Uterus (tissue), 3 donors: ENCODE measurements at regions not wholly inside any gene's neighbourhood (a gene's known extent, or its start where the extent isn't known, plus 50 kb on each side); places are given as distances from the start of the nearest gene placed in this dataset.

Source experiments
- DNase-seq, 2 donors: peaks; one replicate each; pipeline ENCODE4 v3.0.0-alpha.2; 2019 to 2020
- H3K27ac ChIP-seq, 2 donors: fragments of 200-600 bp; sonication (generic); 1 replicate in 1 of 2; 2 replicates in 1 of 2; pipeline ENCODE4 v1.5.1; 2016 to 2018
- H3K27me3 ChIP-seq, 2 donors: fragments of 200-600 bp; sonication (generic); one replicate each; pipeline ENCODE4 v1.5.1; 2018 to 2019; ENCODE audit warnings: control low read depth in 1 of 2
- H3K36me3 ChIP-seq, 2 donors: fragments of 200-600 bp; sonication (generic); one replicate each; pipeline ENCODE4 v1.5.1; 2019; ENCODE audit warnings: control low read depth in 1 of 2
- H3K4me1 ChIP-seq, 2 donors: fragments of 200-600 bp; sonication (generic); one replicate each; pipeline ENCODE4 v1.5.1; 2018 to 2019; ENCODE audit warnings: control low read depth in 1 of 2
- H3K4me3 ChIP-seq, 2 donors: fragments of 200-600 bp; sonication (generic); 1 replicate in 1 of 2; 2 replicates in 1 of 2; pipeline ENCODE4 v1.5.1; 2018 to 2019; ENCODE audit warnings: mild to moderate bottlenecking in 1 of 2
- H3K9me3 ChIP-seq, 2 donors: fragments of 200-600 bp; sonication (generic); one replicate each; pipeline ENCODE4 v1.5.1; 2019; ENCODE audit warnings: control low read depth in 1 of 2
- POLR2A ChIP-seq, 2 donors: fragments of 450-650 bp; IDR thresholded peaks; one replicate each; pipeline ENCODE4 v1.6.1; 2016; ENCODE audit warnings: antibody characterized with exemption in 2 of 2, mild to moderate bottlenecking in 1 of 2, moderate library complexity in 1 of 2
- intact Hi-C: fragments of 100-400 bp; cut with DNase I; formaldehyde crosslinking; loops from one replicate; pipeline ENCODE4 v1.15.1; 2023; ENCODE audit warnings: low total_unique reads
- TF ChIP-seq, protein P1 (sequence below), 4 experiments: fragments of 200-600 bp in 2 of 4; fragments of 450-650 bp in 2 of 4; sonication (generic) in 2 of 4; IDR thresholded peaks; one replicate each; pipeline ENCODE4 v1.5.1; 2016 to 2019; ENCODE audit warnings: antibody characterized with exemption in 4 of 4, mild to moderate bottlenecking in 2 of 4, moderate library complexity in 1 of 4
- donor health status: DM: yes; HTN: yes; CAD: no.

DNA sequence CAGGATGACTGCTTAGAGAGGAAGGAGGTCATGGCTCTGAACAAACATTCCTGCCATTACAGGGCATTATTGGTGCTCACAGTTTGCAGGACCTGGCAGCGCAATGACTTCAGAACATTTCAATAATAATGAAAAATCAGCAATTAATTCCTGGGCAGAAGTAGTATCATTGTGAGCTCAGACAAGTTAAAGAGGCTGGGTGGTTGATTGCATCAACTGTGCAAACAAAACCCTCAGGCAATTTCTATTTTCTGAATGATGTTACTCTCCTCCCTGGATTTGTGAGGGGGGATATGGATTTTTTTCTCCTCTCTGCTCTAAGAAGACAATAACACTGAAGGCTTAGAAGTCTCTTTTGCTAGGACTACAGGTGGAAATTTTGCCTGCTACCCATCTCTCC lies 168.1 kb upstream of the TACR1 start:
- intact Hi-C loops: no loop called here
- no peak for TF ChIP-seq POLR2A (IDR thresholded peaks at IDR 0.05)
- TF ChIP-seq, protein P1, sequence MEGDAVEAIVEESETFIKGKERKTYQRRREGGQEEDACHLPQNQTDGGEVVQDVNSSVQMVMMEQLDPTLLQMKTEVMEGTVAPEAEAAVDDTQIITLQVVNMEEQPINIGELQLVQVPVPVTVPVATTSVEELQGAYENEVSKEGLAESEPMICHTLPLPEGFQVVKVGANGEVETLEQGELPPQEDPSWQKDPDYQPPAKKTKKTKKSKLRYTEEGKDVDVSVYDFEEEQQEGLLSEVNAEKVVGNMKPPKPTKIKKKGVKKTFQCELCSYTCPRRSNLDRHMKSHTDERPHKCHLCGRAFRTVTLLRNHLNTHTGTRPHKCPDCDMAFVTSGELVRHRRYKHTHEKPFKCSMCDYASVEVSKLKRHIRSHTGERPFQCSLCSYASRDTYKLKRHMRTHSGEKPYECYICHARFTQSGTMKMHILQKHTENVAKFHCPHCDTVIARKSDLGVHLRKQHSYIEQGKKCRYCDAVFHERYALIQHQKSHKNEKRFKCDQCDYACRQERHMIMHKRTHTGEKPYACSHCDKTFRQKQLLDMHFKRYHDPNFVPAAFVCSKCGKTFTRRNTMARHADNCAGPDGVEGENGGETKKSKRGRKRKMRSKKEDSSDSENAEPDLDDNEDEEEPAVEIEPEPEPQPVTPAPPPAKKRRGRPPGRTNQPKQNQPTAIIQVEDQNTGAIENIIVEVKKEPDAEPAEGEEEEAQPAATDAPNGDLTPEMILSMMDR (IDR thresholded peaks at IDR 0.05): no peak
- Histone ChIP-seq H3K27ac (no peak overlapping the region), H3K9me3 (no peaks in the 10 kb centered on the region), H3K4me3 (no peak overlapping the region), H3K36me3 (no peaks in the 10 kb centered on the region), H3K4me1 (no peaks in the 10 kb centered on the region), H3K27me3 (no peaks in the 10 kb centered on the region)
- no peak for DNase-seq

- no peak overlapping the region for H3K27ac ChIP-seq
- H3K36me3 ChIP-seq: no peaks in the 10 kb centered on the region
- no peak overlapping the region for H3K4me3 ChIP-seq
- DNase-seq: no peak
- no peaks in the 10 kb centered on the region for H3K4me1 ChIP-seq
- no peaks in the 10 kb centered on the region for H3K27me3 ChIP-seq
- H3K9me3 ChIP-seq: no peaks in the 10 kb centered on the region
- TF ChIP-seq, protein P1 (IDR thresholded peaks at IDR 0.05): no peak
- TF ChIP-seq POLR2A (IDR thresholded peaks at IDR 0.05): no peak
- intact Hi-C loops: no loop called here
Measured at GRCh38 chr2:75361486-75361885, 162.2 kb upstream of the TACR1 start.

DNA sequence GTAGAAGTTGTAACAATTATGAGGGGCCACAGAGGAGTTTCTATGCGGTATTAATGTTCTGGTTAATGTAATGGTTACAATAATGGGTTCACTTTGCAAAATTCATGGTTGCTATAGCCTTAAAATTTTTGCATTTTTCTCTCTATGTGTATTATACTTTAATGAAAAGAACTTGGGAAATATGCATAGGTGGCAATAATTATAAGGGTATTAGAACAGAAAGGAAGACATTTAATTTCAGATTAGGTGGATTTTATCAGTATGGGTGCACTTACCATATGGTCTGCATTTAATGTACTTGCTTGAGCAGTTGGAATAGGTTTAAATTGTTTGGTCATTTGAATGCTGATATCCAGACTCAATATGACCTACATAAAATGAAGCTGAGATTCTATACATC lies 161.6 kb upstream of the TACR1 start:
- no peaks in the 10 kb centered on the region for H3K9me3 ChIP-seq
- H3K4me3 ChIP-seq: no peak overlapping the region
- TF ChIP-seq POLR2A (IDR thresholded peaks at IDR 0.05): no peak
- TF ChIP-seq, protein P1 (IDR thresholded peaks at IDR 0.05): no peak
- H3K27ac ChIP-seq: no peak overlapping the region
- intact Hi-C loops: no loop called here
- H3K36me3 ChIP-seq: no peaks in the 10 kb centered on the region
- H3K27me3 ChIP-seq: no peaks in the 10 kb centered on the region
- DNase-seq: no peak
- no peaks in the 10 kb centered on the region for H3K4me1 ChIP-seq

GRCh38 chr2:75356865-75357264 lies 157.5 kb upstream of the TACR1 start:
- intact Hi-C loops: no loop called here
- no peaks in the 10 kb centered on the region for H3K9me3 ChIP-seq

DNA sequence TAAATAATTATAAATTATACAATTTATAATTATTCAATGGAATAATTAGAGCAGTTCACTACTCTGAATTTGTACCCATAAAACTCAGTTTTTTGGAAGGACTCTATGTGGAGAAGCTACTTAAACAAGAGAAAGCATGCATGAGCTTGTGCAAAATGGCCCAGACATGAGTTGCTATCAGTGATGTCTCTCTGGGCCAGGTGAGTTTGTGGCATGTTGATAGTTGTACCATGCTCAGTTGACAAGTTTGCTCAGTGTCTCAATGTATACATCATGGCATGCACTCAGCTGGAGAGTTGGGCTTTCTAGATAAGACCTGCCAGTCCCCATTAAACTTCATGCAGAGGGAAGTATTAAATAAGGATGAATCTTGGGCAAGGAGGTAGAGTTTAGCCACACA lies 153.8 kb upstream of the TACR1 start:
- Histone ChIP-seq H3K27me3 (no peaks in the 10 kb centered on the region), H3K9me3 (no peaks in the 10 kb centered on the region), H3K4me3 (no peak overlapping the region), H3K4me1 (no peaks in the 10 kb centered on the region), H3K36me3 (no peaks in the 10 kb centered on the region), H3K27ac (no peak overlapping the region)
- no peak for DNase-seq
- TF ChIP-seq, protein P1 (IDR thresholded peaks at IDR 0.05): no peak
- TF ChIP-seq POLR2A (IDR thresholded peaks at IDR 0.05): no peak
- intact Hi-C loops: no loop called here

More at GRCh38 chr2:75356865-75357264, 157.5 kb upstream of the TACR1 start:
- H3K27ac ChIP-seq: no peak overlapping the region
- H3K36me3 ChIP-seq: no peaks in the 10 kb centered on the region
- no peak for DNase-seq
- no peak for TF ChIP-seq POLR2A (IDR thresholded peaks at IDR 0.05)
- TF ChIP-seq, protein P1 (IDR thresholded peaks at IDR 0.05): no peak
- no peak overlapping the region for H3K4me3 ChIP-seq
- no peaks in the 10 kb centered on the region for H3K4me1 ChIP-seq
- no peaks in the 10 kb centered on the region for H3K27me3 ChIP-seq
